ENCODE measurements at regions not wholly inside any gene's neighbourhood (a gene's known extent, or its start where the extent isn't known, plus 50 kb on each side); places are given as distances from the start of the nearest gene placed in this dataset.
"Not testable (repeated sequence)": the region's sequence is repeated elsewhere in the genome, so short reads cannot be mapped to it uniquely, and the experiment has no call there.

- DNase-seq (ENCODE audit: low read depth) = peak; percentile 38
Measured at GRCh38 chr21:35810431-35810970, 249.8 kb downstream of the SETD4 start.

GRCh38 chr21:35801391-35801790, 258.9 kb downstream of the SETD4 start:
- DNase-seq (ENCODE audit: low read depth) = no peak

- not testable (repeated sequence) for DNase-seq (ENCODE audit: low read depth)
Measured at GRCh38 chr21:35800796-35801385, 259.4 kb downstream of the SETD4 start.

GRCh38 chr21:35796844-35797243, 263.5 kb downstream of the SETD4 start:
- peak; percentile 28 for DNase-seq (ENCODE audit: low read depth)

- not testable (repeated sequence) for DNase-seq (ENCODE audit: low read depth)
Measured at GRCh38 chr21:35794527-35794926, 265.8 kb downstream of the SETD4 start.

- no peak for DNase-seq (ENCODE audit: low read depth)
Measured at GRCh38 chr21:35792569-35793305, 267.6 kb downstream of the SETD4 start.

- DNase-seq (ENCODE audit: low read depth) = no peak
Measured at GRCh38 chr21:35791541-35792325, 268.6 kb downstream of the SETD4 start.

- DNase-seq (ENCODE audit: low read depth) = peak; percentile 31
Measured at GRCh38 chr21:35783721-35784120, 276.6 kb downstream of the SETD4 start.

GRCh38 chr21:35782667-35783066, 277.7 kb downstream of the SETD4 start:
- no peak for DNase-seq (ENCODE audit: low read depth)

GRCh38 chr21:35780983-35781382, 279.3 kb downstream of the SETD4 start:
- no peak for DNase-seq (ENCODE audit: low read depth)

GRCh38 chr21:35779690-35780570, 280.4 kb downstream of the SETD4 start:
- peak; percentile 99 for DNase-seq (ENCODE audit: low read depth)

GRCh38 chr21:35779167-35779566, 281.2 kb downstream of the SETD4 start:
- DNase-seq (ENCODE audit: low read depth) = no peak

GRCh38 chr21:35777081-35777480, 283.2 kb downstream of the SETD4 start:
- DNase-seq (ENCODE audit: low read depth) = no peak

- no peak for DNase-seq (ENCODE audit: low read depth)
Measured at GRCh38 chr21:35775778-35776544, 284.4 kb downstream of the SETD4 start.

- no peak for DNase-seq (ENCODE audit: low read depth)
Measured at GRCh38 chr21:35770101-35770945, 290.0 kb downstream of the SETD4 start.

GRCh38 chr21:35768187-35768586, 292.1 kb downstream of the SETD4 start:
- DNase-seq (ENCODE audit: low read depth) = no peak

GRCh38 chr21:35764586-35764985, 295.7 kb downstream of the SETD4 start:
- no peak for DNase-seq (ENCODE audit: low read depth)

GRCh38 chr21:35764077-35764476, 296.2 kb downstream of the SETD4 start:
- DNase-seq (ENCODE audit: low read depth) = no peak

- no peak for DNase-seq (ENCODE audit: low read depth)
Measured at GRCh38 chr21:35754583-35754982, 305.7 kb downstream of the SETD4 start.

- DNase-seq (ENCODE audit: low read depth) = no peak
Measured at GRCh38 chr21:35753308-35753707, 307.0 kb downstream of the SETD4 start.

Measured in M059J (cell line).